SW480 (cell line): ENCODE measurements at regions not wholly inside any gene's neighbourhood (a gene's known extent, or its start where the extent isn't known, plus 50 kb on each side); places are given as distances from the start of the nearest gene placed in this dataset.
"Not testable (repeated sequence)": the region's sequence is repeated elsewhere in the genome, so short reads cannot be mapped to it uniquely, and the experiment has no call there.

ENCODE experiments used
- DNase-seq: peaks from one replicate; pipeline ENCODE4 v3.0.0-alpha.2; 2016; ENCODE audit warnings: low spot score

DNA sequence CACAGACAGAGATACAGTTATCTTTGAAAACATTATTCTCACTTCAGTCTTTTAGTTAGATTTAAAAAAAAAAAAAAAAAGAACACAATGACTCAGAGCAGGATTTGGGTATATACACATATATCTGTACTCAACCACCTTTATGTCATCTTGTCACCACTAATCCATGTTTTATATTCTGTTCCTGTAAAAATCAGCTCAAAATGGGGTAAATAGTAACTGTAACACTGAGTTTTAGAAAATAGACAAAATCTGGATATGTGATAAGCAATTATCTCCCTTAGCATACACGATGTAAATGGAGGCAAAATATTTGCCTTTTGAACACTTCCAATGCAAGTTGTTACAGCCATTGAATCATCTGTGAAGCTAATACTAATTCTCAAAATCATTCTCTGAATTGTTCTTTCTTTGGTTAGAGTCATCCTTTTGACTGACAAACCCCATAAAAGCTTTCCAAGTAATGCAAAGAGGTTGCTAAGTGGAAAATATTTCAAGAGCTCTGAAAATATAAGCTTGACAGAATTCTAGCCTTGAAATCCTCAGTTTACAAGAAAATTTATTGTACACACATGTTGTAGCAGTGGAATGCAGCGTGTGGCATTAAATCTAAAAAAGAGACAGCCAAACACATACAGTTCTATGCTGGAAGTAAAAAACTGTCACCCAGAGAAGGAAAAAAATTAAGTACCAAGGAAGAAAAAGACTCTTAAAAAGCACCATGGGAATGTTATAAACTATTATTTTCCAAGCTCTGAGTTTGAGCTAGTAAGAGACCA lies 502.2 kb upstream of the PHF14 start:
- no peak for DNase-seq

- no peak for DNase-seq
These were observed 501.6 kb upstream of the PHF14 start for GRCh38 chr7:10472115-10472514.

DNA sequence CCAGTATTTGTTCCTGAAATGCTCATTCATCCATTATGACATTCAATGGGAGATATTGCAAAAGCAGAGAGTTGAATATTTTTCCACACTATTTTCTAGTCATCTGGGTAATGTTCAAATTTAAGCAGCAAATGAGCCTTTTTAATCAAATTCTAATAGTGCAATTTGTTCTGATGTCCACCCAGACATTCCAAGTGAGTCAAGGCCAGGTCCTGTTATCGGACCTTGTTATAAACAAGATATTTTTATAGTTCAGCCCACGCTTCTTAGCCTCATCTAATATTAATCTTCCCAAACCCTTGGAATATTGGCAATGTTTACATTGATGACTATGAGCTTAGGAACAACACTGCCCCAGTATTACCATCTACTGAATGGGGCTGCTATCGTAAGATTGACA lies 500.1 kb upstream of the PHF14 start:
- DNase-seq: no peak

DNA sequence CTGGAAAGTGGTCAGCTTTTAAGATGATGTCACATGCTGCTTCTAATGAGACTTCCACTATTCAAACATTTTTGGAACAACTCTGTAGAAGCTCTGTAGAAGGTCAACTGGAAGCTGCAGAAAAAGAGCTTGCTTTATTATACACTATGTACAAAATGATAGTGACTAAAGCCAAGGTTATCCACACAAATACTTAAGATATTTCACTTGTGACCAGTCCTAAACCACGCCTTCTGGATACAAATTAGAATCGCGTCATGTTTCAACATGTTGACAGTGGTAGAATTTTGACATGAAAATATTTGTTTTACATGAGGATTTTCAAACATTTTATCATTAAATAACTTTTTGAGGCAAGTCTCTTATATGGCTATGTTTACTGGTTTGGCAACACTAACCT lies 499.6 kb upstream of the PHF14 start:
- no peak for DNase-seq

- DNase-seq: no peak
These were observed 497.6 kb upstream of the PHF14 start for GRCh38 chr7:10475940-10476641.

- no peak for DNase-seq
These were observed 497.0 kb upstream of the PHF14 start for GRCh38 chr7:10476642-10477041.

DNA sequence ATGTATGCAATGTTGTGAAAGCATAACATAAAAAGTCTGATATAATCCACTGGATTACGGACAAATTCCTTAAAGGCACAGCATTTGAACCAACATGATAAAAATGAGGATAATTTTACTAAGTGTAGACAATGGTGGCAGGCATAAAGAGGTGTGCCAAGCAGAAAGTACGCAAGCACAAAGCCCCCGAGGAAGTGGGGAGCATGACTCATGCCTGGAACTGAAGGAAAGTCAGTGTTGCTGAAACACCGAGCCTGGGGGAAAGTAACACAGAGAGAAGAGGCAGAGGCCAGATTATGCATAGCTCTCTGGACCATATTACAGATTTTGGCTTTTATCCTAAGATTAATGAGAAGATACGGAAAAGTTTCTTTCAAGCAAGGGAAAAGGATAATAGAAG lies 490.0 kb upstream of the PHF14 start:
- DNase-seq: no peak

GRCh38 chr7:10484767-10485166 lies 488.9 kb upstream of the PHF14 start:
- no peak for DNase-seq

- DNase-seq: not testable (repeated sequence)
These were observed 472.3 kb upstream of the PHF14 start for GRCh38 chr7:10501206-10501884.

GRCh38 chr7:10507032-10507431 lies 466.6 kb upstream of the PHF14 start:
- no peak for DNase-seq

- no peak for DNase-seq
These were observed 452.4 kb upstream of the PHF14 start for GRCh38 chr7:10521306-10521705.

GRCh38 chr7:10533429-10533828 lies 440.2 kb upstream of the PHF14 start:
- not testable (repeated sequence) for DNase-seq

- DNase-seq: no peak
These were observed 437.1 kb upstream of the PHF14 start for GRCh38 chr7:10536561-10536960.

DNA sequence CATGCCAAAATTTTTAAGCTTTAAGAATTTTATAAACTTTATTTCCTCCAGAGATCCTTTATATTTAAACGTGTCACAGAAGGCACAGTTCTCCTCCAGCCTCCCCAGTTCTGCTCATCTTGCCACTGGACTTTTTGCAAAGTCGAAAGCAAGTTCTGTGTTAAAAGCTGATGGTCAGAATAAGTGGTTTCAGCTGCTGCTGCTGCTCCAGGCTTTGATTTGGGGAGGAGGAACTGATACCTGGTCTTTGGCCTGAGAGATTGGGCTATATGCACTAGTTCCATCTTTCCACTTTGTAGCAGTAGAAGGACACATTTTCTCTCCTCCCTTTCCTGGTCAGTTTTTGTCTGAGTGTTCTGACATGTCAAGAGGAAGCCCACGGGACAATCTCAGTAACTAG lies 435.9 kb upstream of the PHF14 start:
- no peak for DNase-seq

DNA sequence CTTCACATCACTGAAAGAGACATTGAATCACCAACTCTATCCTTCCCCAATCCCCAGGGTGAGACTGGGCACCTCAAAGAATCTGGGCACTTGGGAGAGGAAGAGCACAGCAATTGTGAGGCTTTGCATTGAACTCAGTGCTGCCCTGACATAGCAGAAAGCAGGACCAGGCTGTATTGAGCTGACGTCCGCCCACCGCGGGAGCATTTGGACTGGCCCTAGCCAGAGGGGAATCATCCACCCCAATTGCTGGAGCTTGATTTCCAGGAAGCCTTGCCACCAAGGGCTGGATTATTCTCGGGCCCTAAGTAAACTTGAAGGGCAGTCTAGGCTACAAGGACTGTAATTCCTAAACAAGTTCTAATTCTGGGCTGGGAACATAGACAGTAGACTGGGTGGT lies 416.3 kb upstream of the PHF14 start:
- DNase-seq: no peak

GRCh38 chr7:10560497-10560896 lies 413.2 kb upstream of the PHF14 start:
- no peak for DNase-seq

- DNase-seq: no peak
These were observed 404.8 kb upstream of the PHF14 start for GRCh38 chr7:10568891-10569290.

- no peak for DNase-seq
These were observed 401.9 kb upstream of the PHF14 start for GRCh38 chr7:10571759-10572158.

GRCh38 chr7:10577866-10578374 lies 395.8 kb upstream of the PHF14 start:
- DNase-seq: no peak

GRCh38 chr7:10579561-10579960 lies 394.1 kb upstream of the PHF14 start:
- no peak for DNase-seq

GRCh38 chr7:10584886-10585285 lies 388.8 kb upstream of the PHF14 start:
- no peak for DNase-seq

GRCh38 chr7:10588084-10588483 lies 385.6 kb upstream of the PHF14 start:
- no peak for DNase-seq

- DNase-seq: no peak
These were observed 381.1 kb upstream of the PHF14 start for GRCh38 chr7:10592604-10593003.
